Type B pancreatic cell (in vitro differentiated cells): ENCODE measurements at regions not wholly inside any gene's neighbourhood (a gene's known extent, or its start where the extent isn't known, plus 50 kb on each side); places are given as distances from the start of the nearest gene placed in this dataset.
"Not testable (repeated sequence)": the region's sequence is repeated elsewhere in the genome, so short reads cannot be mapped to it uniquely, and the experiment has no call there.

Experiments
- DNase-seq: peaks from one replicate; pipeline ENCODE4 v3.0.0; 2021; ENCODE audit warnings: mixed read lengths; ENCODE audit not compliant: unreplicated experiment; ENCODE audit errors: extremely low spot score
- H3K27ac Mint-ChIP-seq: 2 replicates; pipeline ENCODE4 v1.8.0; 2021; ENCODE audit warnings: mild to moderate bottlenecking, mixed read lengths
- H3K27me3 Mint-ChIP-seq: 2 replicates; pipeline ENCODE4 v1.8.0; 2021; ENCODE audit warnings: mixed read lengths
- H3K36me3 Mint-ChIP-seq: 2 replicates; pipeline ENCODE4 v1.8.0; 2021; ENCODE audit warnings: mixed read lengths
- H3K4me1 Mint-ChIP-seq: one replicate; pipeline ENCODE4 v1.8.0; 2021; ENCODE audit warnings: mixed read lengths; ENCODE audit not compliant: unreplicated experiment
- H3K4me3 Mint-ChIP-seq: 2 replicates; pipeline ENCODE4 v1.8.0; 2021; ENCODE audit warnings: mild to moderate bottlenecking, mixed read lengths
- H3K9me3 Mint-ChIP-seq: 2 replicates; pipeline ENCODE4 v1.8.0; 2021; ENCODE audit warnings: mixed read lengths
- CTCF ChIP-seq: fragments of 200-600 bp; sonication (generic); conservative IDR thresholded peaks from 2 replicates; pipeline ENCODE4 v1.5.0; 2021; ENCODE audit warnings: antibody characterized with exemption, mild to moderate bottlenecking

GRCh38 chr21:35275776-35276175 is 226.7 kb upstream of the RUNX1 start:
- H3K4me3 Mint-ChIP-seq = no peak overlapping the region
- no peak for TF ChIP-seq CTCF
- no peaks in the 10 kb centered on the region for H3K36me3 Mint-ChIP-seq
- H3K27me3 Mint-ChIP-seq = no peaks in the 10 kb centered on the region
- DNase-seq = no peak
- H3K4me1 Mint-ChIP-seq = peaks cover 10% of the 10 kb centered on the region
- no peak overlapping the region for H3K27ac Mint-ChIP-seq
- H3K9me3 Mint-ChIP-seq = no peaks in the 10 kb centered on the region

- Mint-ChIP-seq H3K4me1 (peaks cover 10% of the 10 kb centered on the region), H3K9me3 (no peaks in the 10 kb centered on the region), H3K27ac (no peak overlapping the region), H3K4me3 (no peak overlapping the region), H3K27me3 (no peaks in the 10 kb centered on the region), H3K36me3 (no peaks in the 10 kb centered on the region)
- no peak for DNase-seq
- TF ChIP-seq CTCF = no peak
Measured at GRCh38 chr21:35274923-35275322, 225.8 kb upstream of the RUNX1 start.

GRCh38 chr21:35274090-35274489 is 225.0 kb upstream of the RUNX1 start:
- Mint-ChIP-seq H3K9me3 (no peaks in the 10 kb centered on the region), H3K27me3 (no peaks in the 10 kb centered on the region), H3K4me1 (peaks cover 10% of the 10 kb centered on the region), H3K36me3 (no peaks in the 10 kb centered on the region), H3K27ac (peak overlapping the region; percentile 61), H3K4me3 (peak overlapping the region; percentile 13)
- no peak for TF ChIP-seq CTCF
- no peak for DNase-seq

- no peak for TF ChIP-seq CTCF
Measured at GRCh38 chr21:35273333-35273732, 224.2 kb upstream of the RUNX1 start.

GRCh38 chr21:35271344-35272118 is 222.4 kb upstream of the RUNX1 start:
- not testable (repeated sequence) for H3K9me3 Mint-ChIP-seq, DNase-seq, H3K27ac Mint-ChIP-seq, H3K4me3 Mint-ChIP-seq, H3K27me3 Mint-ChIP-seq, H3K36me3 Mint-ChIP-seq
- peaks cover 12% of the 10 kb centered on the region for H3K4me1 Mint-ChIP-seq

More at GRCh38 chr21:35273333-35273732, 224.2 kb upstream of the RUNX1 start:
- peak overlapping the region; percentile 60 for H3K27ac Mint-ChIP-seq
- DNase-seq = no peak
- peaks cover 10% of the 10 kb centered on the region for H3K4me1 Mint-ChIP-seq
- no peaks in the 10 kb centered on the region for H3K36me3 Mint-ChIP-seq
- H3K27me3 Mint-ChIP-seq = no peaks in the 10 kb centered on the region
- H3K9me3 Mint-ChIP-seq = no peaks in the 10 kb centered on the region
- peak overlapping the region; percentile 8 for H3K4me3 Mint-ChIP-seq

- Mint-ChIP-seq H3K4me1 (peaks cover 11% of the 10 kb centered on the region), H3K36me3 (peaks cover 4% of the 10 kb centered on the region), H3K9me3 (peaks cover 6% of the 10 kb centered on the region), H3K27me3 (no peaks in the 10 kb centered on the region), H3K4me3 (no peak overlapping the region), H3K27ac (no peak overlapping the region)
- TF ChIP-seq CTCF = no peak
- no peak for DNase-seq
Measured at GRCh38 chr21:35268817-35269216, 219.7 kb upstream of the RUNX1 start.
